ENCODE measurements at regions not wholly inside any gene's neighbourhood (a gene's known extent, or its start where the extent isn't known, plus 50 kb on each side); places are given as distances from the start of the nearest gene placed in this dataset.

DNA sequence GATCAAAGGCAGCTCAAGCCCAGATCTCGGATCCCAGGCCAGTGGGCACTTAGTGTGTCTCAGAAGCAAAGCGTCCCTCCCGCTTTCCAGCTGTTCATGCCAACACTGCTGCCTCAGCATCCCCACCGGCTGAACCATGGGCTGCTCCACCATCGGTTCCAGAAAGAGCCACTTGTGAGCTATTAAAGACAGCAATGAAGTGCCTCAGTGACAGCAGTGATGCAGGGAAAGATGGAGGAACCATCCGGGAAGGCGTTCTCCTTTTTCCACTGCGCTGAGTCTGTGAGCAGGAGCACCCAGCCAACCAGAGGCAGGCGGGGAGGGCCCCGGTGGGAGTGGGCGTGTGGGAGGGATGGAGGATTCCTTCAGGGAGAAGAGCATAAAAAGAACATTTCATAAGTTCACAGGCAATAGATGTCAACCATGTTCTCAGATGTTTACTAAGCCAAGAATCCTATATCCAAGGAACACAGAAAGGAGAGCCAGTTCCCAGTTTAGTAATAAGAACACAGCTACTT lies 96.2 kb upstream of the MKI67 start:
- no peak for TF ChIP-seq SP1 (CRISPR knock-in tag; IDR thresholded peaks at IDR 0.05)
- no peak for TF ChIP-seq E2F4 (CRISPR knock-in tag; IDR thresholded peaks at IDR 0.05; ENCODE audit: low read depth)
- TF ChIP-seq, protein P1, sequence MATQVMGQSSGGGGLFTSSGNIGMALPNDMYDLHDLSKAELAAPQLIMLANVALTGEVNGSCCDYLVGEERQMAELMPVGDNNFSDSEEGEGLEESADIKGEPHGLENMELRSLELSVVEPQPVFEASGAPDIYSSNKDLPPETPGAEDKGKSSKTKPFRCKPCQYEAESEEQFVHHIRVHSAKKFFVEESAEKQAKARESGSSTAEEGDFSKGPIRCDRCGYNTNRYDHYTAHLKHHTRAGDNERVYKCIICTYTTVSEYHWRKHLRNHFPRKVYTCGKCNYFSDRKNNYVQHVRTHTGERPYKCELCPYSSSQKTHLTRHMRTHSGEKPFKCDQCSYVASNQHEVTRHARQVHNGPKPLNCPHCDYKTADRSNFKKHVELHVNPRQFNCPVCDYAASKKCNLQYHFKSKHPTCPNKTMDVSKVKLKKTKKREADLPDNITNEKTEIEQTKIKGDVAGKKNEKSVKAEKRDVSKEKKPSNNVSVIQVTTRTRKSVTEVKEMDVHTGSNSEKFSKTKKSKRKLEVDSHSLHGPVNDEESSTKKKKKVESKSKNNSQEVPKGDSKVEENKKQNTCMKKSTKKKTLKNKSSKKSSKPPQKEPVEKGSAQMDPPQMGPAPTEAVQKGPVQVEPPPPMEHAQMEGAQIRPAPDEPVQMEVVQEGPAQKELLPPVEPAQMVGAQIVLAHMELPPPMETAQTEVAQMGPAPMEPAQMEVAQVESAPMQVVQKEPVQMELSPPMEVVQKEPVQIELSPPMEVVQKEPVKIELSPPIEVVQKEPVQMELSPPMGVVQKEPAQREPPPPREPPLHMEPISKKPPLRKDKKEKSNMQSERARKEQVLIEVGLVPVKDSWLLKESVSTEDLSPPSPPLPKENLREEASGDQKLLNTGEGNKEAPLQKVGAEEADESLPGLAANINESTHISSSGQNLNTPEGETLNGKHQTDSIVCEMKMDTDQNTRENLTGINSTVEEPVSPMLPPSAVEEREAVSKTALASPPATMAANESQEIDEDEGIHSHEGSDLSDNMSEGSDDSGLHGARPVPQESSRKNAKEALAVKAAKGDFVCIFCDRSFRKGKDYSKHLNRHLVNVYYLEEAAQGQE (IDR thresholded peaks at IDR 0.05; ENCODE audit: borderline replicate concordance) = no peak
- TF ChIP-seq, protein P1 (CRISPR knock-in tag; IDR thresholded peaks at IDR 0.05; ENCODE audit: low read depth) = no peak
- TF ChIP-seq EP300 (IDR thresholded peaks at IDR 0.05; ENCODE audit: low read length) = no peak
- TF ChIP-seq ZC3H11A (IDR thresholded peaks at IDR 0.05; ENCODE audit: low read depth, low read length) = no peak
- TF ChIP-seq TOE1 (IDR thresholded peaks at IDR 0.05; ENCODE audit: borderline replicate concordance) = no peak
- TF ChIP-seq TOE1 (CRISPR knock-in tag; IDR thresholded peaks at IDR 0.05; ENCODE audit: borderline replicate concordance, low read depth) = no peak
- TF ChIP-seq HOMEZ (CRISPR knock-in tag; IDR thresholded peaks at IDR 0.05) = no peak
- TF ChIP-seq POLR2AphosphoS5 (IDR thresholded peaks at IDR 0.05; ENCODE audit: control insufficient read depth, insufficient read depth, low read depth, low read length) = no peak

Data from K562 (cell line).